ENCODE measurements at regions not wholly inside any gene's neighbourhood (a gene's known extent, or its start where the extent isn't known, plus 50 kb on each side); places are given as distances from the start of the nearest gene placed in this dataset.

DNA sequence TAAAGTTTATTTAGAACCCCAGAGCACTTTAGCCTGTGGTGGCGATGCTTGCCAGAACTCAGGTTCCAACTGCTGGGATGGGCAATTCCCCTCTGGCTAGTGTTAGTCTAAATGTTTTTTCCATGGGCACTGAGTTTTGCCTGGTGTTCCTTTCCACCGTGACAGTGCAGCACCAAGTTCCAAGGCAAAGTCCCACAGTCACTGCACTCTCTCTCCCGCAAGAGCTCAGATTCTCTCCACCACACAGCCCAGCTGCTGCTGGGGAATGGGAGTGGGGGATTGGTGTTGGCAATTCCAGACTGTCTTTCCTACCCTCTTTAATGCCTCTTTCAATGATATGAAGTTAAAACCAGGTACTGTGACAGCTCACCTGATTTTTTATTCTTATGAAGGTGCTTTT, 247.6 kb downstream of the ALDH8A1 start:
- Histone ChIP-seq H3K4me3 (no peak overlapping the region), H3K27ac (no peak overlapping the region), H3K36me3 (no peaks in the 10 kb centered on the region), H3K9me3 (no peaks in the 10 kb centered on the region), H3K27me3 (no peaks in the 10 kb centered on the region), H3K4me1 (peaks cover 0 to 3% (median 0%) of the 10 kb centered on the region in 4 donors)
- TF ChIP-seq POLR2A (IDR thresholded peaks at IDR 0.05) (no peak), POLR2AphosphoS5 (IDR thresholded peaks at IDR 0.05) (no peak), EP300 (IDR thresholded peaks at IDR 0.05) (no peak)
- TF ChIP-seq, protein P1, sequence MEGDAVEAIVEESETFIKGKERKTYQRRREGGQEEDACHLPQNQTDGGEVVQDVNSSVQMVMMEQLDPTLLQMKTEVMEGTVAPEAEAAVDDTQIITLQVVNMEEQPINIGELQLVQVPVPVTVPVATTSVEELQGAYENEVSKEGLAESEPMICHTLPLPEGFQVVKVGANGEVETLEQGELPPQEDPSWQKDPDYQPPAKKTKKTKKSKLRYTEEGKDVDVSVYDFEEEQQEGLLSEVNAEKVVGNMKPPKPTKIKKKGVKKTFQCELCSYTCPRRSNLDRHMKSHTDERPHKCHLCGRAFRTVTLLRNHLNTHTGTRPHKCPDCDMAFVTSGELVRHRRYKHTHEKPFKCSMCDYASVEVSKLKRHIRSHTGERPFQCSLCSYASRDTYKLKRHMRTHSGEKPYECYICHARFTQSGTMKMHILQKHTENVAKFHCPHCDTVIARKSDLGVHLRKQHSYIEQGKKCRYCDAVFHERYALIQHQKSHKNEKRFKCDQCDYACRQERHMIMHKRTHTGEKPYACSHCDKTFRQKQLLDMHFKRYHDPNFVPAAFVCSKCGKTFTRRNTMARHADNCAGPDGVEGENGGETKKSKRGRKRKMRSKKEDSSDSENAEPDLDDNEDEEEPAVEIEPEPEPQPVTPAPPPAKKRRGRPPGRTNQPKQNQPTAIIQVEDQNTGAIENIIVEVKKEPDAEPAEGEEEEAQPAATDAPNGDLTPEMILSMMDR (IDR thresholded peaks at IDR 0.05) = no peak
- DNase-seq = no peak
- intact Hi-C loops (cut with DNase I) = no loop called here
- WGBS, 2 donors = 96 to 98% methylated on average over 3 of the region's 3 CpGs

DNA sequence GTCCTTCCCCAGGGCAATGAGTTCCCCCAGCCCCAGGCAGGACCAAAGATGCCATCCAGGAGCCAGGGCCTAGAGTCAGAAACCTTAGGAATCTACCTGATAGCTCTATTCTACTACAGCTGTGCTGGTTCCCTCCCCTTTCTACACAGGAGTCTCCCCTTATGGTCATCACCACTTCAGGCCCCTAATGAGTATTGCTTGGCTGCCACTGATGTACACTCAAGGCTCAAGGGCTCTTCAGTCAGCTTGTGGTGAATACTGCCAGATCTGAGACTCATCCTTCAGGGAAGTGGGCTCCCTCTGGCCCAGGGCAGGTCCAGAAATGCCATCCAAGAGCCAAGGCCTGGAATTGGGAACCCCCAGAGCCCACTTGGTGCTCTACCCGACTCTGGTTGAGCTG, 248.6 kb downstream of the ALDH8A1 start:
- Histone ChIP-seq H3K4me3 (no peak overlapping the region), H3K27ac (no peak overlapping the region), H3K27me3 (no peaks in the 10 kb centered on the region), H3K9me3 (no peaks in the 10 kb centered on the region), H3K4me1 (no peaks in the 10 kb centered on the region), H3K36me3 (no peaks in the 10 kb centered on the region)
- WGBS, 2 donors = 88 to 90% methylated on average over 1 of the region's 1 CpG
- no peak for TF ChIP-seq POLR2A (IDR thresholded peaks at IDR 0.05)
- TF ChIP-seq POLR2AphosphoS5 (IDR thresholded peaks at IDR 0.05) = no peak
- no peak for TF ChIP-seq EP300 (IDR thresholded peaks at IDR 0.05)
- TF ChIP-seq, protein P1 (IDR thresholded peaks at IDR 0.05) = no peak
- no peak for DNase-seq
- intact Hi-C loops (cut with DNase I) = no loop called here

DNA sequence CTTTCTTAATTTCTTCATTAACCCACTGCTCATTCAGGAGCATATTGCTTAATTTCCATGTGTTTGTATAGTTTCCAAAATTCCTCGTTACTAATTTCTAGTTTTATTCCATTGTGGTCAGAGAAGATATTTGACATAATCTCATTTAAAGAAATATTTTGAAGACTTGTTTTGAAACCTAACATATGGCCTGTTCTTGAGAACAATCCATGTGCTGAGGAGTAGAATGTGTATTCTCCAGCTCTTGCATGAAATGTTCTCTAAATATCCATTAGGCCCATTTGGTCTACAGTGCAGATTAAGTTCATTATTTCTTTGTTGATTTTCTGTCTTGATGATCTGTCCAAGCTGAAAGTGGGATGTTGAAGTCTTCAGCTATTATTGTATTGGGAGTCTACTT, 251.7 kb downstream of the ALDH8A1 start:
- no peaks in the 10 kb centered on the region for H3K4me1 ChIP-seq
- H3K27me3 ChIP-seq = no peaks in the 10 kb centered on the region
- H3K9me3 ChIP-seq = no peaks in the 10 kb centered on the region
- no peak overlapping the region for H3K27ac ChIP-seq
- no peak overlapping the region for H3K4me3 ChIP-seq
- no peaks in the 10 kb centered on the region for H3K36me3 ChIP-seq
- DNase-seq = no peak
- TF ChIP-seq POLR2AphosphoS5 (IDR thresholded peaks at IDR 0.05) (no peak), POLR2A (IDR thresholded peaks at IDR 0.05) (no peak), EP300 (IDR thresholded peaks at IDR 0.05) (no peak)
- TF ChIP-seq, protein P1 (IDR thresholded peaks at IDR 0.05) = no peak
- WGBS, 2 donors = 78 to 87% methylated on average over 1 of the region's 1 CpG
- intact Hi-C loops (cut with DNase I) = no loop called here

DNA sequence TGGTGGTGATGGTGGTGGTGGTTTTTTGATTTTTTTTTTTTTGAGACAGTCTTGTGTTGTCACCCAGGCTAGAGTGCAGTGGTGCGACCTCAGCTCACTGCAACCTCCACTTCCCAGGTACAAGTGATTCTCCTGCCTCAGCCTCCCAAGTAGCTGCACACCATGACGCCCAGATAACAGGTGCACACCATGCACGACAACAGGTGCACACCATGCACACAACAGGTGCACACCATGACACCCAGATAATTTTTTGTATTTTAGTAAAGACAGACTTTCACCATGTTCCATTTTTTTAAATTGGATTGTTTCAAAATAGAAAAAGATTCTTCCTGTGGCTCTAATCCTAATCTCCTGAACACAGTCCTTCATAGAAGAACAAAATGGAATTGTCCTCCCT, 257.9 kb downstream of the ALDH8A1 start:
- WGBS, 2 donors = 88 to 91% methylated on average over 3 of the region's 3 CpGs
- no peaks in the 10 kb centered on the region for H3K9me3 ChIP-seq
- no peaks in the 10 kb centered on the region for H3K36me3 ChIP-seq
- no peak overlapping the region for H3K4me3 ChIP-seq
- intact Hi-C loops (cut with DNase I) = no loop called here
- no peak overlapping the region for H3K27ac ChIP-seq
- TF ChIP-seq, protein P1 (IDR thresholded peaks at IDR 0.05) = no peak
- TF ChIP-seq POLR2A (IDR thresholded peaks at IDR 0.05) (no peak), EP300 (IDR thresholded peaks at IDR 0.05) (no peak), POLR2AphosphoS5 (IDR thresholded peaks at IDR 0.05) (no peak)
- H3K4me1 ChIP-seq = no peaks in the 10 kb centered on the region
- DNase-seq = no peak
- no peaks in the 10 kb centered on the region for H3K27me3 ChIP-seq

DNA sequence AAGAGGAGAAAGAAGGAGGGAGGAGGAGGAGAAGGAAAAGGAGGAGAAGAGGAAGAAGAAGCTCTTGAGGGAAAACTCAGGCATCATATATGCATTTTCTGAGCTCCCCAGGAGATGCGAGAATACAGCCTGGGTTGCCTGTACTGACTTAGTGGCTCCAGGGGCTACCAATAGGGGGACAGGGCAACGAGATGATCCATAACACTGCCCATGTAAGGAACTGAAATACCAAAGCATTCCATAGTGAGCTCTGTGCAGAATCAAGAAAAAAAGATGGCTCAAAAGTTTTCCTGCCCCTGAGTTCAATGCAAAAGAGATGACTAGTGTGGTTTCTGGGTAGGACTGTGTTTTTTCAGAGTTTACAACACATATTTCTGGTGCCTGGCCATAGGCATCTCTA, 258.7 kb downstream of the ALDH8A1 start:
- Histone ChIP-seq H3K36me3 (no peaks in the 10 kb centered on the region), H3K9me3 (no peaks in the 10 kb centered on the region), H3K4me1 (no peaks in the 10 kb centered on the region), H3K27ac (no peak overlapping the region), H3K27me3 (no peaks in the 10 kb centered on the region), H3K4me3 (no peak overlapping the region)
- no peak for TF ChIP-seq POLR2A (IDR thresholded peaks at IDR 0.05)
- no peak for TF ChIP-seq EP300 (IDR thresholded peaks at IDR 0.05)
- TF ChIP-seq POLR2AphosphoS5 (IDR thresholded peaks at IDR 0.05) = no peak
- TF ChIP-seq, protein P1 (IDR thresholded peaks at IDR 0.05) = no peak
- intact Hi-C loops (cut with DNase I) = no loop called here
- 69 to 81% methylated on average over 2 of the region's 2 CpGs for WGBS, 2 donors
- no peak for DNase-seq
